OCI-LY1 (cell line): ENCODE measurements at regions not wholly inside any gene's neighbourhood (a gene's known extent, or its start where the extent isn't known, plus 50 kb on each side); places are given as distances from the start of the nearest gene placed in this dataset.
"Not testable (repeated sequence)": the region's sequence is repeated elsewhere in the genome, so short reads cannot be mapped to it uniquely, and the experiment has no call there.

ENCODE experiments used
- H2AFZ ChIP-seq: fragments of 200-600 bp; sonication (generic), shearing (Covaris generic); 2 replicates; pipeline ENCODE4 v1.6.0; 2014; ENCODE audit warnings: antibody characterized with exemption, mild to moderate bottlenecking, low read length
- H3F3A ChIP-seq: fragments of 200-600 bp; sonication (generic), shearing (Covaris generic); 2 replicates; pipeline ENCODE4 v1.6.0; 2014; ENCODE audit warnings: mild to moderate bottlenecking, antibody characterized with exemption, low read length, moderate library complexity; ENCODE audit not compliant: insufficient read depth
- H3K27ac ChIP-seq: fragments of 200-600 bp; sonication (generic); 2 replicates; pipeline ENCODE4 v1.5.1; 2014; ENCODE audit warnings: low read length, mixed run types, mild to moderate bottlenecking, low read depth; ENCODE audit not compliant: poor library complexity, severe bottlenecking
- H3K27me3 ChIP-seq: fragments of 200-600 bp; sonication (generic); 2 replicates; pipeline ENCODE4 v1.6.0; 2014; ENCODE audit warnings: antibody characterized with exemption, mild to moderate bottlenecking, low read length, moderate library complexity; ENCODE audit not compliant: insufficient read depth
- H3K36me3 ChIP-seq: fragments of 200-600 bp; sonication (generic); 2 replicates; pipeline ENCODE4 v1.6.1; 2014; ENCODE audit warnings: mild to moderate bottlenecking, antibody characterized with exemption, low read length, moderate library complexity, mixed read lengths; ENCODE audit not compliant: insufficient read depth
- H3K4me1 ChIP-seq: fragments of 200-600 bp; sonication (generic); 2 replicates; pipeline ENCODE4 v1.5.1; 2014; ENCODE audit warnings: mild to moderate bottlenecking, low read length, moderate library complexity; ENCODE audit not compliant: insufficient read depth, severe bottlenecking
- H3K4me2 ChIP-seq: fragments of 200-600 bp; sonication (generic), shearing (Covaris generic); 2 replicates; pipeline ENCODE4 v1.6.1; 2014; ENCODE audit warnings: low read length
- H3K4me3 ChIP-seq: fragments of 200-600 bp; sonication (generic); 2 replicates; pipeline ENCODE4 v1.5.1; 2014; ENCODE audit warnings: low read length, low read depth, mild to moderate bottlenecking, mixed read lengths; ENCODE audit not compliant: poor library complexity, severe bottlenecking
- H3K79me2 ChIP-seq: fragments of 200-600 bp; shearing (Covaris generic); 2 replicates; pipeline ENCODE4 v1.6.1; 2016; ENCODE audit warnings: mixed run types, low read length, mixed read lengths; ENCODE audit not compliant: insufficient read depth
- H3K9ac ChIP-seq: fragments of 200-600 bp; sonication (generic), shearing (Covaris generic); 2 replicates; pipeline ENCODE4 v1.6.1; 2014; ENCODE audit warnings: mild to moderate bottlenecking, low read length, mixed read lengths
- H3K9me2 ChIP-seq: fragments of 200-600 bp; sonication (generic), shearing (Covaris generic); 2 replicates; pipeline ENCODE4 v1.6.1; 2014; ENCODE audit warnings: low read depth, mild to moderate bottlenecking, low read length, mixed read lengths
- H3K9me3 ChIP-seq: fragments of 200-600 bp; shearing (Covaris generic); 2 replicates; pipeline ENCODE4 v1.6.1; 2014; ENCODE audit warnings: low read length, mixed read lengths
- H4K20me1 ChIP-seq: fragments of 200-600 bp; sonication (generic), shearing (Covaris generic); 2 replicates; pipeline ENCODE4 v1.6.0; 2016; ENCODE audit warnings: mild to moderate bottlenecking, low read length; ENCODE audit not compliant: insufficient read depth
- EZH2 ChIP-seq: fragments of 200-600 bp; sonication (generic), shearing (Covaris generic); IDR thresholded peaks from 2 replicates; pipeline ENCODE4 v1.8.0; 2017; ENCODE audit warnings: borderline replicate concordance, mixed run types, mild to moderate bottlenecking, antibody characterized with exemption, low read length, moderate library complexity, mixed read lengths
- TF ChIP-seq, protein P1 (sequence below): fragments of 200-600 bp; sonication (generic), shearing (Covaris generic); IDR thresholded peaks from 2 replicates; pipeline ENCODE4 v1.5.1; 2017; ENCODE audit warnings: mild to moderate bottlenecking, antibody characterized with exemption, low read length, moderate library complexity, mixed read lengths

DNA sequence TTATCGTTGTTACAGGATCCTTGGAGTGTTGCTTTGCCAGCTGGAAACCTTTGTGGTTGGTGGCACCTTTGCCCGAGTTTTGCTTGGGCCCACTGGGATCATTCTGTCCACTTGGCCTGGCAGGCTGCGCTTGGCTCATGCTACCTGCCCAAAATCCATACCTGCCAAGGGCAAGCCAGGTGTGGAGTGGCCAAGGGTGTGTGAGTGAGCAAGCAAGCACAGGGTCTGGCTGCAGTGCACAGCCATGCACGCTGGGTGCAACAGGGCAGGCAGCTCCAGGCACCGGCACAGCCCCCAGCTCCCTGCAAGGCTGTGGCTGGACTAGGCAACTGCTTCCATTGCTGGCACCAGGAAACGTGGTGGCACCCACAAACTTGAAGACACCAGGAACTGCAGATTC is 421.8 kb downstream of the ARL4A start:
- no peaks in the 10 kb centered on the region for H4K20me1 ChIP-seq

DNA sequence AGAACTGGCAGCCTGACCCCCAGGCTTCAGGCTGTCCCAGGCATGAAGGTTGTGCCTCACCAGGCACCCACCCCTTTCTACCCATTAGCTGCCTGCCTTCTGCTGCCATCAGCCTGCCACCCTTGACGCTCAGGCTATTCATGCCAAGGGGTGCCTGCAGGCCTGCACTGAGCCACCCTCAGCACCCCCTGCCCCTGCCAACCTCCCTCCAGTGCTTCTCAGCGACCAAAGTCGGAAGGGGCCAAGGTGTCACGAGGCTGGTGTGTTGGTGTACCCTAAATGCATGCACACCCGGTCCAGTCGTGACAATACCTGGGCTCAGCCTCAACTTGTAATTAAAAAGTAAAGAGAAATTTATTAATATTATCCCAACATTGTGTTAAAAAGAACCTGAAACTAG is 422.7 kb downstream of the ARL4A start:
- no peaks in the 10 kb centered on the region for H3K9me3 ChIP-seq
- no peak overlapping the region for H2AFZ ChIP-seq
- H3K9me2 ChIP-seq, result no peaks in the 10 kb centered on the region
- no peak overlapping the region for H3K4me2 ChIP-seq
- H3F3A ChIP-seq, result no peaks in the 10 kb centered on the region
- H3K27ac ChIP-seq, result no peak overlapping the region
- no peak overlapping the region for H3K4me3 ChIP-seq
- no peaks in the 10 kb centered on the region for H3K36me3 ChIP-seq
- no peak overlapping the region for H3K9ac ChIP-seq
- no peak for TF ChIP-seq EZH2
- TF ChIP-seq, protein P1, sequence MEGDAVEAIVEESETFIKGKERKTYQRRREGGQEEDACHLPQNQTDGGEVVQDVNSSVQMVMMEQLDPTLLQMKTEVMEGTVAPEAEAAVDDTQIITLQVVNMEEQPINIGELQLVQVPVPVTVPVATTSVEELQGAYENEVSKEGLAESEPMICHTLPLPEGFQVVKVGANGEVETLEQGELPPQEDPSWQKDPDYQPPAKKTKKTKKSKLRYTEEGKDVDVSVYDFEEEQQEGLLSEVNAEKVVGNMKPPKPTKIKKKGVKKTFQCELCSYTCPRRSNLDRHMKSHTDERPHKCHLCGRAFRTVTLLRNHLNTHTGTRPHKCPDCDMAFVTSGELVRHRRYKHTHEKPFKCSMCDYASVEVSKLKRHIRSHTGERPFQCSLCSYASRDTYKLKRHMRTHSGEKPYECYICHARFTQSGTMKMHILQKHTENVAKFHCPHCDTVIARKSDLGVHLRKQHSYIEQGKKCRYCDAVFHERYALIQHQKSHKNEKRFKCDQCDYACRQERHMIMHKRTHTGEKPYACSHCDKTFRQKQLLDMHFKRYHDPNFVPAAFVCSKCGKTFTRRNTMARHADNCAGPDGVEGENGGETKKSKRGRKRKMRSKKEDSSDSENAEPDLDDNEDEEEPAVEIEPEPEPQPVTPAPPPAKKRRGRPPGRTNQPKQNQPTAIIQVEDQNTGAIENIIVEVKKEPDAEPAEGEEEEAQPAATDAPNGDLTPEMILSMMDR, result no peak
- no peaks in the 10 kb centered on the region for H3K4me1 ChIP-seq
- H4K20me1 ChIP-seq, result no peaks in the 10 kb centered on the region
- no peaks in the 10 kb centered on the region for H3K27me3 ChIP-seq
- no peaks in the 10 kb centered on the region for H3K79me2 ChIP-seq

More for the DNA sequence above, 421.8 kb downstream of the ARL4A start:
- Histone ChIP-seq H3K4me2 (no peak overlapping the region), H3K79me2 (no peaks in the 10 kb centered on the region), H3K9me2 (no peaks in the 10 kb centered on the region), H3K36me3 (no peaks in the 10 kb centered on the region), H3F3A (no peaks in the 10 kb centered on the region), H3K9me3 (no peaks in the 10 kb centered on the region), H2AFZ (no peak overlapping the region), H3K4me3 (no peak overlapping the region), H3K27ac (no peak overlapping the region), H3K9ac (no peak overlapping the region), H3K4me1 (no peaks in the 10 kb centered on the region), H3K27me3 (no peaks in the 10 kb centered on the region)
- no peak for TF ChIP-seq EZH2
- TF ChIP-seq, protein P1, result no peak

DNA sequence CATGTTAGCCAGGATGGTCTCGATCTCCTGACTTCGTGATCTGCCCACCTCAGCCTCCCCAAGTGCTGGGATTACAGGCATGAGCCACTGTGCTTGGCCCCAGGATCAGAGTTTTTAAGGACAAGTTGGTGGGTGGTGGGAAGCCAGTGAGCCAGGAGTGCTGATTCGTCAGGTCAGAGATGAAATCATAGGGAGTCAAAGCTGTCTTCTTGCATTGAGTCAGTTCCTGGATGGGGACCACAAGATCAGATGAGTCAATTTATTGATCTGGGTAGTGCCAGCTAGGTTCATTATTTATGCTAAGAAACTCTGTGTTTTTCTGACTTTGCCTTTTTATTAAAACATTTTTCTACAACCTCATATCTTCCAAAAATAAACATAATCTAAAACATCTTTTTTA is 423.8 kb downstream of the ARL4A start:
- no peaks in the 10 kb centered on the region for H3F3A ChIP-seq
- H2AFZ ChIP-seq, result no peak overlapping the region
- no peak overlapping the region for H3K4me2 ChIP-seq
- H3K9ac ChIP-seq, result no peak overlapping the region
- TF ChIP-seq, protein P1, result no peak
- no peak for TF ChIP-seq EZH2
- H3K9me2 ChIP-seq, result no peaks in the 10 kb centered on the region
- no peaks in the 10 kb centered on the region for H4K20me1 ChIP-seq
- H3K27me3 ChIP-seq, result no peaks in the 10 kb centered on the region
- no peaks in the 10 kb centered on the region for H3K9me3 ChIP-seq
- no peaks in the 10 kb centered on the region for H3K36me3 ChIP-seq
- H3K4me1 ChIP-seq, result no peaks in the 10 kb centered on the region
- H3K79me2 ChIP-seq, result no peaks in the 10 kb centered on the region
- no peak overlapping the region for H3K27ac ChIP-seq
- H3K4me3 ChIP-seq, result no peak overlapping the region

DNA sequence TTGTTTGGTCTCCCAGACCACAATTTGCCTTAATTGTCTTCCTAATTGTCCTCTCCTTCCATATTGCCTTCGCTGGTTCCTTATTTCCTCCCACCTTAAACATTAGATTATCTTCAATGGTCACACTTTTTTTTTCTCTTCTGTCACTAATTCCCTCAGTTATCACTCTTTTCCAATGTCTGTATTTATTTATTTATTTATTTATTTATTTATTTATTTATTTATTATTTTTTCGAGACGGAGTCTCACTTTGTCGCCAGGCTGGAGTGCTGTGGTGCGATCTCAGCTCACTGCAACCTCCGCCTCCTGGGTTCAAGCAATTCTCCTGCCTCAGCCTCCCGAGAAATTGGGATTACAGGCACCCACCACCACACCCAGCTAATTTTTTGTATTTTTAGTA is 426.8 kb downstream of the ARL4A start:
- H3K4me3 ChIP-seq, H3K4me1 ChIP-seq, H3K9ac ChIP-seq, H2AFZ ChIP-seq, H3K9me3 ChIP-seq, H3K4me2 ChIP-seq, H3K27ac ChIP-seq, H4K20me1 ChIP-seq, H3K9me2 ChIP-seq, H3F3A ChIP-seq, H3K27me3 ChIP-seq, H3K36me3 ChIP-seq, H3K79me2 ChIP-seq: not testable (repeated sequence)
